Suprapubic skin (tissue), 4 donors: ENCODE measurements at regions not wholly inside any gene's neighbourhood (a gene's known extent, or its start where the extent isn't known, plus 50 kb on each side); places are given as distances from the start of the nearest gene placed in this dataset.

Source experiments
- DNase-seq, 2 donors: peaks; one replicate each; pipeline ENCODE4 v3.0.0-alpha.2; 2019; ENCODE audit warnings: low spot score in 2 of 2
- H3K27ac ChIP-seq: fragments of 200-600 bp; sonication (generic); one replicate; pipeline ENCODE4 v1.5.1; 2019
- H3K27me3 ChIP-seq: fragments of 200-600 bp; sonication (generic); one replicate; pipeline ENCODE4 v1.5.1; 2019
- H3K36me3 ChIP-seq: fragments of 200-600 bp; sonication (generic); one replicate; pipeline ENCODE4 v1.5.1; 2019
- H3K4me1 ChIP-seq: fragments of 200-600 bp; sonication (generic); one replicate; pipeline ENCODE4 v1.5.1; 2019
- H3K4me3 ChIP-seq: fragments of 200-600 bp; sonication (generic); one replicate; pipeline ENCODE4 v1.5.1; 2019; ENCODE audit warnings: mild to moderate bottlenecking
- H3K9me3 ChIP-seq: fragments of 200-600 bp; sonication (generic); one replicate; pipeline ENCODE4 v1.5.1; 2019
- EP300 ChIP-seq: sonication (generic); formaldehyde crosslinking; IDR thresholded peaks from one replicate; pipeline ENCODE4 v1.6.1; 2017; ENCODE audit warnings: antibody characterized with exemption
- POLR2A ChIP-seq, 2 donors: fragments of 450-650 bp; IDR thresholded peaks; one replicate each; pipeline ENCODE4 v1.6.1; 2017; ENCODE audit warnings: antibody characterized with exemption in 2 of 2, mild to moderate bottlenecking in 2 of 2, moderate library complexity in 2 of 2
- POLR2AphosphoS5 ChIP-seq, 3 donors: sonication (generic); formaldehyde crosslinking; IDR thresholded peaks; one replicate each; pipeline ENCODE4 v1.6.1; 2017; ENCODE audit warnings: antibody characterized with exemption in 3 of 3
- WGBS: methylation state at CpG from one replicate; pipeline ENCODE4 v1.1.5; 2018; 5-methylcytosine and 5-hydroxymethylcytosine counted together
- TF ChIP-seq, protein P1 (sequence below), 2 donors: fragments of 200-600 bp in 1 of 2; fragments of 450-650 bp in 1 of 2; sonication (generic) in 1 of 2; IDR thresholded peaks; one replicate each; pipeline ENCODE4 v1.5.1; 2016 to 2019; ENCODE audit warnings: antibody characterized with exemption in 2 of 2, mild to moderate bottlenecking in 1 of 2, moderate library complexity in 1 of 2

DNA sequence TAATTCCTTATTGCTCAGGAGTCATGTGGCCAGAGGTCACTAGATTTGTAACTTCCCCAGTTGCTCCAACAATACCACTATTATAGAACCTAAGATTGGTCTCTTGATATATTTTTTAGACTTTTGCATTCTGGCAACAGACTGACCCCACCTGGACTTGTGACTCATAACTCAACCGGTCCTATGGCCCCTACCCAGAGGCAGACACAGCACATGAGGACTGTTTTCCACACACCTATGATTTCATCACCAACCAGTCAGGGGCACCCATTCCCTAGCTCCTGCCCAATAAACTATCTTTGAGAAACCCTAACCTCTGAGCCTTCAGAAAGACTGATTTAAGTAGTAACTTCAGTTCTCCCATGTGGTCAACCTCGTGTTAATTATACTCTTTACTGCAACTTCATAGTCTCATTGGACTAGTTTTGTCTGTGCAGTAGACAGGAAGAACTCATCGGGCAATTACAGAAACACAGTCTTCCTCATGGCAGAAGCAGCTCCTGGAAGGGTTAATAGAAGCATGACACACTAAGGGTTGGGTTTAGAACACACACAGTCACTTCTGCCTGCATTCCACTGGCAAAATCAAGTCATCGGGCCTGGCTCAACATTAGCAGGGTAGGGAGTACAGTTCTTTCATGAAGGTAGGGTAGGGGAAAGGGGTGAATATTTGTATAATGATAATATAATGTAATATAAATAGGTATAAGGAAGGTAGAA, 251.8 kb downstream of the UQCRFS1 start:
- no peaks in the 10 kb centered on the region for H3K9me3 ChIP-seq
- H3K4me3 ChIP-seq, result no peak overlapping the region
- no peaks in the 10 kb centered on the region for H3K27me3 ChIP-seq
- H3K36me3 ChIP-seq, result no peaks in the 10 kb centered on the region
- 68% methylated on average over 4 of the region's 4 CpGs for WGBS
- TF ChIP-seq, protein P1, sequence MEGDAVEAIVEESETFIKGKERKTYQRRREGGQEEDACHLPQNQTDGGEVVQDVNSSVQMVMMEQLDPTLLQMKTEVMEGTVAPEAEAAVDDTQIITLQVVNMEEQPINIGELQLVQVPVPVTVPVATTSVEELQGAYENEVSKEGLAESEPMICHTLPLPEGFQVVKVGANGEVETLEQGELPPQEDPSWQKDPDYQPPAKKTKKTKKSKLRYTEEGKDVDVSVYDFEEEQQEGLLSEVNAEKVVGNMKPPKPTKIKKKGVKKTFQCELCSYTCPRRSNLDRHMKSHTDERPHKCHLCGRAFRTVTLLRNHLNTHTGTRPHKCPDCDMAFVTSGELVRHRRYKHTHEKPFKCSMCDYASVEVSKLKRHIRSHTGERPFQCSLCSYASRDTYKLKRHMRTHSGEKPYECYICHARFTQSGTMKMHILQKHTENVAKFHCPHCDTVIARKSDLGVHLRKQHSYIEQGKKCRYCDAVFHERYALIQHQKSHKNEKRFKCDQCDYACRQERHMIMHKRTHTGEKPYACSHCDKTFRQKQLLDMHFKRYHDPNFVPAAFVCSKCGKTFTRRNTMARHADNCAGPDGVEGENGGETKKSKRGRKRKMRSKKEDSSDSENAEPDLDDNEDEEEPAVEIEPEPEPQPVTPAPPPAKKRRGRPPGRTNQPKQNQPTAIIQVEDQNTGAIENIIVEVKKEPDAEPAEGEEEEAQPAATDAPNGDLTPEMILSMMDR (IDR thresholded peaks at IDR 0.05), result no peak
- TF ChIP-seq POLR2A (IDR thresholded peaks at IDR 0.05) (no peak), POLR2AphosphoS5 (IDR thresholded peaks at IDR 0.05) (no peak), EP300 (no peak)
- DNase-seq, result no peak
- H3K4me1 ChIP-seq, result no peaks in the 10 kb centered on the region
- H3K27ac ChIP-seq, result no peak overlapping the region

- Histone ChIP-seq H3K4me1 (no peaks in the 10 kb centered on the region), H3K36me3 (no peaks in the 10 kb centered on the region), H3K27me3 (no peaks in the 10 kb centered on the region), H3K9me3 (no peaks in the 10 kb centered on the region), H3K4me3 (no peak overlapping the region), H3K27ac (no peak overlapping the region)
- no peak for DNase-seq
- TF ChIP-seq, protein P1 (IDR thresholded peaks at IDR 0.05), result no peak
- TF ChIP-seq POLR2A (IDR thresholded peaks at IDR 0.05) (no peak), EP300 (no peak), POLR2AphosphoS5 (IDR thresholded peaks at IDR 0.05) (no peak)
- WGBS, result 100% methylated on average over 1 of the region's 1 CpG
Measured at GRCh38 chr19:28960586-28960985, 252.4 kb downstream of the UQCRFS1 start.

GRCh38 chr19:28956961-28957360, 256.0 kb downstream of the UQCRFS1 start:
- no peak for DNase-seq
- Histone ChIP-seq H3K4me1 (no peaks in the 10 kb centered on the region), H3K36me3 (no peaks in the 10 kb centered on the region), H3K4me3 (no peak overlapping the region), H3K27ac (no peak overlapping the region), H3K9me3 (peaks cover 5% of the 10 kb centered on the region), H3K27me3 (no peaks in the 10 kb centered on the region)
- TF ChIP-seq POLR2A (IDR thresholded peaks at IDR 0.05) (no peak), EP300 (no peak), POLR2AphosphoS5 (IDR thresholded peaks at IDR 0.05) (no peak)
- TF ChIP-seq, protein P1 (IDR thresholded peaks at IDR 0.05), result no peak
- 78% methylated on average over 2 of the region's 2 CpGs for WGBS

DNA sequence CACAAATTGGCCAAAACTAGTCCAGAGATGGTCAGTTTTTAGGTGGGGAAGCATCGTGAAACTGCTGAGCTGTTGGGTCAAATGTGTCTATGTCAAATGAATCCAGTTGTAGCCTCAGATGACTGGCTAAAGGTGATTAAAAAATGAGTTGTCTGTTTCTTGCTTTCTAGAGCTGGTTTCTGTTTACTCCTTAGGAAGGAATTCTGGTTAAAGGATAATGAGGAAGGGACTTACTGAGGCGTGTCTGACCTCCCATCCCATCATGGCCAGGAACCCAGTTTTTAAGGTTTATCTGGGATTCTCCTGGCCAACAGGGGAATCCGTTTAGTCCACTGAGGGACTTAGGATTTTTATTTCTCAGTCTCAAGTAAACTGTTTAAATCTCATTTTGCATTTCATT, 256.5 kb downstream of the UQCRFS1 start:
- no peak for DNase-seq
- H3K4me1 ChIP-seq, result no peaks in the 10 kb centered on the region
- no peak overlapping the region for H3K4me3 ChIP-seq
- H3K27me3 ChIP-seq, result no peaks in the 10 kb centered on the region
- TF ChIP-seq POLR2A (IDR thresholded peaks at IDR 0.05) (no peak), EP300 (no peak), POLR2AphosphoS5 (IDR thresholded peaks at IDR 0.05) (no peak)
- TF ChIP-seq, protein P1 (IDR thresholded peaks at IDR 0.05), result no peak
- H3K27ac ChIP-seq, result no peak overlapping the region
- no peaks in the 10 kb centered on the region for H3K36me3 ChIP-seq
- 81% methylated on average over 3 of the region's 3 CpGs for WGBS
- peaks cover 5% of the 10 kb centered on the region for H3K9me3 ChIP-seq

- peaks cover 5% of the 10 kb centered on the region for H3K27me3 ChIP-seq
- WGBS, result 88% methylated on average over 4 of the region's 4 CpGs
- H3K4me3 ChIP-seq, result no peak overlapping the region
- no peak overlapping the region for H3K27ac ChIP-seq
- peaks cover 5% of the 10 kb centered on the region for H3K9me3 ChIP-seq
- no peak for DNase-seq
- no peaks in the 10 kb centered on the region for H3K36me3 ChIP-seq
- no peak for TF ChIP-seq POLR2A (IDR thresholded peaks at IDR 0.05)
- no peak for TF ChIP-seq EP300
- no peak for TF ChIP-seq POLR2AphosphoS5 (IDR thresholded peaks at IDR 0.05)
- TF ChIP-seq, protein P1 (IDR thresholded peaks at IDR 0.05), result no peak
- H3K4me1 ChIP-seq, result no peaks in the 10 kb centered on the region
Measured at GRCh38 chr19:28949535-28949934, 263.4 kb downstream of the UQCRFS1 start.
